SK-N-MC (cell line): ENCODE measurements at regions not wholly inside any gene's neighbourhood (a gene's known extent, or its start where the extent isn't known, plus 50 kb on each side); places are given as distances from the start of the nearest gene placed in this dataset.

Experiments used
- EZH2 ChIP-seq: fragments of 200-600 bp; sonication (generic); IDR thresholded peaks from one replicate; pipeline ENCODE4 v1.6.1; 2017; ENCODE audit warnings: antibody characterized with exemption
- POLR2AphosphoS5 ChIP-seq: IDR thresholded peaks from 2 replicates; pipeline ENCODE4 v1.6.1; 2012; ENCODE audit warnings: mild to moderate bottlenecking, low read depth, low read length, borderline replicate concordance

DNA sequence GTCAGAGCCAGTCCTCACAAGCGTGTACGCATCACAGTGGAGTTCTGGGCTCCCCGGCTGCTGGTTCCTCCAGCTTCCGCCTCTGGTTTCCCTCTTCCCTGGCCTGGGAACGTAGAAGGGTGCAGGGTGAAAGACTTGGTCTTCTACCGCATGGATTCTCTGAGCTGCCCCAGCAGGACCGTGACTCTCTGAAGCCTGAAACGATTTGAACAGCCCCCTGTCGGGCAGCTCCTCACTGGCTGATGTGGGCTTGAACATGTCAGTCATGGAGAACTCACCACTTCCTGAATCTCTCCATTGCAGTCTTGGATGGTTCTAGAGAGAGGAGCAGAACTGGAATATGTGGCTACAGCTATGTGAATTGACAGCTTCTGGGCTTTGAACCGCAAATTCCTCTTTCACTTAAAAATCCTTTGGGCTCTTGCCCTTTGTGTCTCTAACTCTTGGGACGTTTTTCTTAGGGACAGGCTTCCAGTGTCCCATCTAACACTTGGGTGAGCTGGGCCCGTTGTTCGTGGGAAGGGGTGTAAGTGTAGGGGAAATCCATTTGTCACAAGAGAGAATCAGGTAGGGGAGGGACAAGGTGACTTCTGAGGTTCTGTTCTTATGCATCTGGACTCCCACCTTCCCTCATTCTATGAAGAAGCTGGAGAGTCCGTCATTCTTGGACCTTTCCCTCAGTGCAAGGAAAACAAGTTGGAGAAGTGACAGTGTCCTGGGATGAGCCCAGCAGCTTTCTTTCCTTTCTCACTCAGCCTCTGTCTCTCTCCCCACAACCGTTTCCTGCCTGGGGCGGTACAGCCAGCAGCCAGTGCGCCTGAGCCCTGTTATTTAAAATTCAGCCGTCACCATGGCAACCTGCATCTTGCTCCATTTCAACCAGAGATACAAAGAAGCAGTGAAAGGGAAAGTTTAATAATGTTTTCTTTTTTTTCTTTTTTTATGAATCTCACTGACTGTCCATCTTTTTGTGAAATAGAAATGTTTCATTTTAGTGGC lies 84.7 kb downstream of the PTTG1 start:
- TF ChIP-seq POLR2AphosphoS5 (no peak), EZH2 (no peak)
